Colonic mucosa (tissue), 4 donors: ENCODE measurements at regions not wholly inside any gene's neighbourhood (a gene's known extent, or its start where the extent isn't known, plus 50 kb on each side); places are given as distances from the start of the nearest gene placed in this dataset.

Source experiments
- DNase-seq: peaks from one replicate; pipeline ENCODE4 v3.0.0-alpha.2; 2020
- H3K27ac ChIP-seq: fragments of 200-600 bp; one replicate; pipeline ENCODE4 v1.8.0; 2021
- H3K27me3 ChIP-seq: fragments of 200-600 bp; one replicate; pipeline ENCODE4 v1.8.0; 2021
- H3K36me3 ChIP-seq: fragments of 200-600 bp; one replicate; pipeline ENCODE4 v1.8.0; 2021
- H3K4me1 ChIP-seq: fragments of 200-600 bp; one replicate; pipeline ENCODE4 v1.8.0; 2021; ENCODE audit warnings: mild to moderate bottlenecking
- H3K4me3 ChIP-seq: fragments of 200-600 bp; one replicate; pipeline ENCODE4 v1.8.0; 2021
- H3K9ac ChIP-seq, 2 donors: one replicate each; pipeline ENCODE4 v1.7.0; 2013; ENCODE audit warnings: control low read depth in 2 of 2, low read depth in 2 of 2, low read length in 2 of 2
- H3K9me3 ChIP-seq: fragments of 200-600 bp; one replicate; pipeline ENCODE4 v1.8.0; 2021
- intact Hi-C: fragments of 100-400 bp; cut with DNase I; formaldehyde crosslinking; loops from one replicate; pipeline ENCODE4 v1.14.1; 2022
- TF ChIP-seq, protein P1 (sequence below): fragments of 200-600 bp; IDR thresholded peaks from one replicate; pipeline ENCODE4 v1.8.0; 2022; ENCODE audit warnings: antibody characterized with exemption, mild to moderate bottlenecking
- donor health status: healthy.
- donor health status: DM: no; HTN: no; CAD: no.
- donor health status: DM: no; HTN: no; CAD: no.

DNA sequence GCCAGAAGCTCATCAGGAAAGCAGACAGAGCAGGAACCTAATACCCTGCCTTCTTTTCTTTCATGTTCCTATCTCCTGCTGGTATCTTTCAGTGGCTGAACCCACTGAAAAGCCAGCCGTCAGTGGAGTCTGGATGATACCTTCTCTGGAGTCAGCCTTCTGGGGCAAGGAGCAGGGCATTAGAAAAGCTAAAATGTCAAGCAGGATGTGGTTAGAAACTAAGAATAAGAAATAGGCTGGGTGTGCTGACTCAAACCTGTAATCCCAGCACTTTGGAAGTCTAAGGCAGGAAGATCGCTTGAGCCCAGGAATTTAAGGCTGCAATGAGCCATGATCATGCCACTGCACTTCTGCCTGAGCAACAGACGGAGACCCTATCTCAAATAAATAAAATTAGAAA, 642.0 kb upstream of the FSHR start:
- TF ChIP-seq, protein P1, sequence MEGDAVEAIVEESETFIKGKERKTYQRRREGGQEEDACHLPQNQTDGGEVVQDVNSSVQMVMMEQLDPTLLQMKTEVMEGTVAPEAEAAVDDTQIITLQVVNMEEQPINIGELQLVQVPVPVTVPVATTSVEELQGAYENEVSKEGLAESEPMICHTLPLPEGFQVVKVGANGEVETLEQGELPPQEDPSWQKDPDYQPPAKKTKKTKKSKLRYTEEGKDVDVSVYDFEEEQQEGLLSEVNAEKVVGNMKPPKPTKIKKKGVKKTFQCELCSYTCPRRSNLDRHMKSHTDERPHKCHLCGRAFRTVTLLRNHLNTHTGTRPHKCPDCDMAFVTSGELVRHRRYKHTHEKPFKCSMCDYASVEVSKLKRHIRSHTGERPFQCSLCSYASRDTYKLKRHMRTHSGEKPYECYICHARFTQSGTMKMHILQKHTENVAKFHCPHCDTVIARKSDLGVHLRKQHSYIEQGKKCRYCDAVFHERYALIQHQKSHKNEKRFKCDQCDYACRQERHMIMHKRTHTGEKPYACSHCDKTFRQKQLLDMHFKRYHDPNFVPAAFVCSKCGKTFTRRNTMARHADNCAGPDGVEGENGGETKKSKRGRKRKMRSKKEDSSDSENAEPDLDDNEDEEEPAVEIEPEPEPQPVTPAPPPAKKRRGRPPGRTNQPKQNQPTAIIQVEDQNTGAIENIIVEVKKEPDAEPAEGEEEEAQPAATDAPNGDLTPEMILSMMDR = no peak
- Histone ChIP-seq H3K4me3 (no peak overlapping the region), H3K9me3 (no peaks in the 10 kb centered on the region), H3K36me3 (no peaks in the 10 kb centered on the region), H3K27ac (no peak overlapping the region), H3K9ac (no peak overlapping the region), H3K4me1 (no peaks in the 10 kb centered on the region), H3K27me3 (no peaks in the 10 kb centered on the region)
- no peak for DNase-seq
- intact Hi-C loops = no loop called here

DNA sequence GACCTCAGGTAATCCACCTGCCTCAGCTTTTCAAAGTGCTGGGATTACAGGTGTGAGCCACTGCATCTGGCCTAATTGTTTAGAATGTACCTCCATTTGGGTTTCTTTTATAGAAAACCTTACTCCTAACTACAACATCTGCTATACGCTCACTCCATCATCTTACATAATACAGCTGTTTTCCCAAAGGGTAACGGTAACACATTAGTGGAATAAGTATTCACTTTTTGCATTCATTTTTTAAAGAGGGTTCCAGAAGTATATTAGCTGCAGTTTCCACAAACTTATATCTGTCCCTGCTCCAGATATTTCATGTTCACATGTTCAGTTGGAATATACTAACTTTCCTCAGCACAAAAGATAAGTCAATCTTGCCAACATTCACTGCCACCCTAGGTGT, 640.1 kb upstream of the FSHR start:
- Histone ChIP-seq H3K36me3 (no peaks in the 10 kb centered on the region), H3K27me3 (no peaks in the 10 kb centered on the region), H3K27ac (no peak overlapping the region), H3K4me1 (no peaks in the 10 kb centered on the region), H3K9me3 (no peaks in the 10 kb centered on the region), H3K4me3 (no peak overlapping the region), H3K9ac (no peak overlapping the region)
- intact Hi-C loops = no loop called here
- TF ChIP-seq, protein P1 = no peak
- no peak for DNase-seq

DNA sequence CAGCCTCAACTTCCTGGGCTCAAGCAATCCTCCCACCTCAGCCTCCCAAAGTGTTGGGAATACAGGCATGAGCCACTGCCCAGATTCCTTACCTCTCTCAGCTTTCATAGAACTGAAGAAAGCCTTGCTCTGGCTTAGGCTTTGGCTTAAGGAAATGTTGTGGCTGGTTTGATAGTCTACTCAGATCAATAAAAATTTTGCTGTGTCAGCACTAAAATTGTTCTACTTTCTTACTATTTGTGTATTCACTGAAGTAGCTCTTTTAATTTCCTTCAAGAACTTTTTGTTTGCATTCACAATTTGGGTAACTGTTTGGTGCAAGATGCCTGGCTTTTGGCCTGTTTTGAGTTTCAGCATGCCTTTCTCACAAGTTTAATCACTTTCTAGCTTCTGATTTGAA, 634.0 kb upstream of the FSHR start:
- intact Hi-C loops = no loop called here
- no peak for DNase-seq
- Histone ChIP-seq H3K27ac (no peak overlapping the region), H3K9ac (no peak overlapping the region), H3K9me3 (no peaks in the 10 kb centered on the region), H3K36me3 (no peaks in the 10 kb centered on the region), H3K27me3 (no peaks in the 10 kb centered on the region), H3K4me3 (no peak overlapping the region), H3K4me1 (no peaks in the 10 kb centered on the region)
- TF ChIP-seq, protein P1 = no peak

DNA sequence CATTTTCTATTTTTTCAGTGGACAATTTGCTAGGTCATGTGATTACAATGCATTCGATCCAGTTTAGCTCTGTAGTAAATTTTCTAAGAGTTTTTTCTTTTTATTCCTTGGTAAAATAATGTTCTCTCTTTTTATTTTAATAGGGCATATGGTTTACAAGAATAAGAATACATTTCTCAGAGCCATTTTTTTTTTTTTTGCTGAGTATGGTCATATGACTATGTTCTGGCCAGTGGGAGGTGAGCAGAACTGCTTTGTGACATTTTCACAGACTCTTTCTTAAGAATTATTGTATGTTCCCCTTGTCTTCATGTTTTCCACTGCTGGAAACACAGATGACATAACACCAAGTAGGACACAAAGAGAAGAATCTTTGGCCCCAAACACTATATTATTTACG, 626.6 kb upstream of the FSHR start:
- H3K4me1 ChIP-seq = no peaks in the 10 kb centered on the region
- DNase-seq = no peak
- no peaks in the 10 kb centered on the region for H3K36me3 ChIP-seq
- TF ChIP-seq, protein P1 = no peak
- H3K4me3 ChIP-seq = no peak overlapping the region
- H3K9ac ChIP-seq = no peak overlapping the region
- no peaks in the 10 kb centered on the region for H3K9me3 ChIP-seq
- no peaks in the 10 kb centered on the region for H3K27me3 ChIP-seq
- intact Hi-C loops = no loop called here
- H3K27ac ChIP-seq = no peak overlapping the region

DNA sequence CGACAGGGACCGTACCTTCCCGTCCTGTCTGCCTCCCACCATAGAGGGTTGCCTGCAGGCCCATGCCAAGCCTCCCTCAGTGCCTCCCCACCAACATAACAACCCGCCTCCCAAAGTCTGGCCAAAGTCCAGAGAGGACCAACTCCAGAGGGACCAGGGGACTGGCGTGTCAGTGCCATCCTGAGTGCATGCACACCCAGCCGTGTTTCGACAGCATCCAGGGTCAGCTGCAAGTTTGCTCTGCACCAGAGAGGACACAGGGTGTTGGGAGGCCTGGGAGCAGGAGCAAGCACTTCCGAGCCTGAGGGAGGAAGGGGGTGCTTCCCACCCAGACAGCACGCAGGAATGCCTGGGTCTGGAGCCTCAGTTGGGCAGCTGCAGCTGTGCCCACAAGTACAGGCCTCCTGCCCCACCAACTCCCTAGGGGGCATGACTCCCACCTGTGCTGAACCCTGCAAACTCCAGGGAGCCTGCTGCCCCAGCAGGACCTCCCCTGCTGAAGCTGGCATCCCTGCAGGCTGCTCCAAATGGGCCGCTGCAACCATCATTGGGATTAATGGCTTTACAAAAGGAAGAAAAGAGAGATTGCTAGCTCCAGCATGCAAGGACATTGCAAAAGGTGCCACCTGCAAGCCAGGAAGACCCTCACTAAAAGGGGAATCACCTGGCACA, 618.1 kb upstream of the FSHR start:
- no peak overlapping the region for H3K4me3 ChIP-seq
- H3K27ac ChIP-seq = no peak overlapping the region
- H3K9me3 ChIP-seq = no peaks in the 10 kb centered on the region
- H3K9ac ChIP-seq = no peak overlapping the region
- H3K36me3 ChIP-seq = no peaks in the 10 kb centered on the region
- TF ChIP-seq, protein P1 = no peak
- intact Hi-C loops = no loop called here
- no peaks in the 10 kb centered on the region for H3K4me1 ChIP-seq
- DNase-seq = no peak
- no peaks in the 10 kb centered on the region for H3K27me3 ChIP-seq
